ENCODE measurements at regions not wholly inside any gene's neighbourhood (a gene's known extent, or its start where the extent isn't known, plus 50 kb on each side); places are given as distances from the start of the nearest gene placed in this dataset.

DNA sequence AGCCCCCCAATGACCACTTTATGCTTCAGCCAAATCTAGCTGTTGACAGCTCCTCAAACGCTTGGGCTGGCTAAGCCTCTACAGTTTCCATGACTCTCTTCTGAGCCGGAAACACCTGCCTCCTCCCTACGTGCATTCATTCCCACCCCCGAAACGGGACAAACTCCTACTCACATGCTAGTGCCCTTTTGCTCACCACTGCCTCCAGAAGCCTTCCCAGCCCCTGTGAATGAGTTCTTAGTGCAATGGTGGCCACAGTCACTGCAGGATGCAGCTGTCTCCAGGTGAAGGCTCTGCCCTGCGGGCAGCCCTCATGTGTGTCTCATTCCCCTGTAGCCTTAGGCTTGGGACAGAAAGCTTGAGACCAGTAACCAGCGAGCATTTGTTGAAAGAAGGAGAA is 68.8 kb upstream of the DAB2IP start:
- ChIA-PET POLR2A (no interaction called here), CTCF (interaction anchor here (1.2 to 7.0 kb wide), 6 partner anchors 9 to 102 kb away, joined by 3 to 41 read pairs (median 4); no protein-coding TSS in a partner anchor)
- TF ChIP-seq, protein P1, sequence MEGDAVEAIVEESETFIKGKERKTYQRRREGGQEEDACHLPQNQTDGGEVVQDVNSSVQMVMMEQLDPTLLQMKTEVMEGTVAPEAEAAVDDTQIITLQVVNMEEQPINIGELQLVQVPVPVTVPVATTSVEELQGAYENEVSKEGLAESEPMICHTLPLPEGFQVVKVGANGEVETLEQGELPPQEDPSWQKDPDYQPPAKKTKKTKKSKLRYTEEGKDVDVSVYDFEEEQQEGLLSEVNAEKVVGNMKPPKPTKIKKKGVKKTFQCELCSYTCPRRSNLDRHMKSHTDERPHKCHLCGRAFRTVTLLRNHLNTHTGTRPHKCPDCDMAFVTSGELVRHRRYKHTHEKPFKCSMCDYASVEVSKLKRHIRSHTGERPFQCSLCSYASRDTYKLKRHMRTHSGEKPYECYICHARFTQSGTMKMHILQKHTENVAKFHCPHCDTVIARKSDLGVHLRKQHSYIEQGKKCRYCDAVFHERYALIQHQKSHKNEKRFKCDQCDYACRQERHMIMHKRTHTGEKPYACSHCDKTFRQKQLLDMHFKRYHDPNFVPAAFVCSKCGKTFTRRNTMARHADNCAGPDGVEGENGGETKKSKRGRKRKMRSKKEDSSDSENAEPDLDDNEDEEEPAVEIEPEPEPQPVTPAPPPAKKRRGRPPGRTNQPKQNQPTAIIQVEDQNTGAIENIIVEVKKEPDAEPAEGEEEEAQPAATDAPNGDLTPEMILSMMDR (IDR thresholded peaks at IDR 0.05; ENCODE audit: insufficient read depth, low read length, missing control alignments), result no peak
- DNase-seq (ENCODE audit: low read depth, low spot score), result no peak
- no peak overlapping the region for H3K4me3 ChIP-seq (ENCODE audit: low read depth, low read length)

DNA sequence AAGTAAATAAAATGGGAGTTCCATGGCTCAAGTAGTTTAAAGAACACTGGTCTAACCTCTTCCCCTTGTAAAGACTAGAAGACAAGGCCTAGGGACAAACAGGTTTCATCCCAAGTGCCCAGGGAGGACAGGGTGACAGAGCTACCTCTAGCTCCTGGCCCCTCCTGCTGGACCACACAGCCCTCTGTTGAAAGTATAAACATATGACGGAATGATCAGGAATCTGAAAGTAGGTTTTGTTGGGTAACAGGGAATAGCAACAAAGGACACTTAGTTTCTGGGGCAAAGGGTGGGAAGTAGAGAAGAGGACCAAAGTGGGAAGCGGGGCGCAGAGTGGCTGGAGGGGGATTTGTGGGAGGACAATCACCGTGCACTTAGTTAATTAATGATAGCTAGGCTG is 67.0 kb upstream of the DAB2IP start:
- CTCF ChIA-PET, result interaction anchor here (7.0 kb wide), 1 partner anchor 13 kb away, joined by 41 read pairs; no protein-coding TSS in a partner anchor
- H3K4me3 ChIP-seq (ENCODE audit: low read depth, low read length), result no peak overlapping the region
- TF ChIP-seq, protein P1 (IDR thresholded peaks at IDR 0.05; ENCODE audit: insufficient read depth, low read length, missing control alignments), result no peak
- POLR2A ChIA-PET, result no interaction called here
- no peak for DNase-seq (ENCODE audit: low read depth, low spot score)

DNA sequence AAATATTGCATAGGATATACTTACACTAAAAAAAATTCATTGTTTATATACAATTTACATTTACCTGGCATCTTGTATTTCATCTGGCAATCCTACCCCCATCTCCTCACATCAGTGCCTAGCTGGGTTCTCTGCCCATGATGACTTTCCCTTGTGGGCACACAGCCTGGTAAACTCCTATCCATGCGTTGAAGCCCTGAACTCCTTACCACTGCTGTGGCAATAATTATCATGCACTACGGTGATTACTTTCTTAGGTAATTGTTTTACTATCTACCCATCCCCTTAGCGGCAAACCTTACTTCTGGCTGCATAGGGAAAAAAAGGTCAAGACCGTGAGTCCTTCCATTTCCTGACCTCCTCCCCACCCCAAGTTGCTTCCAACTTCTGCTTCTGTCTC is 63.6 kb upstream of the DAB2IP start:
- ChIA-PET POLR2A (no interaction called here), CTCF (interaction anchor here (7.0 kb wide), 1 partner anchor 10 kb away, joined by 41 read pairs; no protein-coding TSS in a partner anchor)
- TF ChIP-seq, protein P1 (IDR thresholded peaks at IDR 0.05; ENCODE audit: insufficient read depth, low read length, missing control alignments), result no peak

DNA sequence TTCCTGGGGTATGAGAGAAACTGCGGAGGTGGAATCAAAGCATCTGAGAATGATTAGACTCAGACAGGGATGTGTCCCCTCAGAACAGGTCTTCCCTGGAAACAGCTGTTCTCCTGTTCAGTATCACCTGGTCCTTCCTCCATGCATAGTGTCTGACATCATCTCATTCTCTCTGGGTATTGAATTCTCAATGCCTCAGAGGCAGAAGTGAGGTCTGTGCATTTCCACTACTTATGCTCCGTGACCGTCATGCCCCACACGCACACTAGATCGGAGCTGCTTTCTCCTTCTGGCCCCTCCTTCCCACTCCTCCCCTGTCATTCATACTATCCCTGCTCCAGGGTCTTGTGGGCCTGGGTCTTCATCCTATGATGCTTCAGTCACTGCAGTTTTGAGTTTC is 61.4 kb upstream of the DAB2IP start:
- no peak for DNase-seq (ENCODE audit: low read depth, low spot score)
- ChIA-PET CTCF (interaction anchor here (1.0 to 1.3 kb wide), 2 partner anchors 8 to 9 kb away, joined by 3 to 4 read pairs; no protein-coding TSS in a partner anchor), POLR2A (no interaction called here)
- TF ChIP-seq, protein P1 (IDR thresholded peaks at IDR 0.05; ENCODE audit: insufficient read depth, low read length, missing control alignments), result no peak
- no peak overlapping the region for H3K4me3 ChIP-seq (ENCODE audit: low read depth, low read length)

More for the DNA sequence above, 63.6 kb upstream of the DAB2IP start:
- no peak overlapping the region for H3K4me3 ChIP-seq (ENCODE audit: low read depth, low read length)
- DNase-seq (ENCODE audit: low read depth, low spot score), result no peak

DNA sequence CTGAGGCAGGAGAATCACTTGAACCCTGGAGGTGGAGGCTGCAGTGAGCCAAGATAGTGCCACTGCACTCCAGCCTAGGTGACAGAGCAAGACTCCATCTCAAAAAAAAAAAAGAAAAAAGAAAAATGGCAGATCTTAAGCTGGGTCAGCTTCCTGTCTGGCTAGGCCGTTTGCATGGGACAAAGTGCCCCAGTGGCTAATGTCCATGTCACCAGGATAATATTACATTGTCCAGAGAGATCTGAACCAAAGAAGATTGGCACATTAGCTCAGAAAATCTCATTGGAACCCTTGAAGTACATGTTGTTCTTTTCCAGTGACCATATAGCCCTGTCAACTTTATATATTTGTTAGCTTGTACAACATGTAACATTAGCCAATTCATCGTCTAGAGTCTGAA is 59.2 kb upstream of the DAB2IP start:
- TF ChIP-seq, protein P1 (IDR thresholded peaks at IDR 0.05; ENCODE audit: insufficient read depth, low read length, missing control alignments), result no peak
- POLR2A ChIA-PET, result no interaction called here
- H3K4me3 ChIP-seq (ENCODE audit: low read depth, low read length), result no peak overlapping the region
- CTCF ChIA-PET, result no interaction called here
- DNase-seq (ENCODE audit: low read depth, low spot score), result no peak

DNA sequence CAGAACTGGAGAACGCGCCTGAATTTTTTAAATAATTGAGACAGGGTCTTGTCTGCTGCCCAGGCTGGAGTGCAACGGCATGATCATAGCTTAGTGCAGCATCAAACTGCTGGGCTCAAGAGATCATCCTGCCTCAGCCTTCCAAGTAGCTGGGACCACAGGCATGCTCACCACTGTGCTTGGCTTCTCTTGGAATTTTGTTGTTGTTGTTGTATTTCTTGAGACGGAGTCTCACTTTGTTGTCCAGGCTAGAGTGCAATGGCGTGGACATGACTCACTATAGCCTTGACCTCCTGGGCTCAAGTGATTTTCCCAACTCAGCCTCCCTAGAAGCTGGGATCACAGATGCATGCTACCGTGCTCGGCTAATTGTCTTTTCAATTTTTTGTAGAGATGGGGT is 58.4 kb upstream of the DAB2IP start:
- no peak overlapping the region for H3K4me3 ChIP-seq (ENCODE audit: low read depth, low read length)
- CTCF ChIA-PET, result no interaction called here
- TF ChIP-seq, protein P1 (IDR thresholded peaks at IDR 0.05; ENCODE audit: insufficient read depth, low read length, missing control alignments), result no peak
- POLR2A ChIA-PET, result no interaction called here
- DNase-seq (ENCODE audit: low read depth, low spot score), result no peak
